Stimulated activated CD8-positive, alpha-beta memory T cell treated with anti-CD3 and anti-CD28 coated beads, Interleukin-12 subunit alpha, Interleukin-12 subunit beta, amount 100 ng/mL, for 4 hours (primary cell): ENCODE measurements at regions not wholly inside any gene's neighbourhood (a gene's known extent, or its start where the extent isn't known, plus 50 kb on each side); places are given as distances from the start of the nearest gene placed in this dataset.

Experiments
- DNase-seq: peaks from one replicate; pipeline ENCODE4 v3.0.0-alpha.2; 2020; ENCODE audit warnings: low read depth

- DNase-seq, result no peak
Observed at GRCh38 chr4:89363786-89364185, 56.2 kb upstream of the GPRIN3 start.

- DNase-seq, result no peak
Observed at GRCh38 chr4:89358935-89359638, 51.5 kb upstream of the GPRIN3 start.

- no peak for DNase-seq
Observed at GRCh38 chr4:89357787-89358186, 50.2 kb upstream of the GPRIN3 start.
